ENCODE measurements at regions not wholly inside any gene's neighbourhood (a gene's known extent, or its start where the extent isn't known, plus 50 kb on each side); places are given as distances from the start of the nearest gene placed in this dataset.

GRCh38 chr9:107615321-107615720 lies 125.8 kb upstream of the KLF4 start:
- no peaks in the 10 kb centered on the region for H3K9me3 ChIP-seq
- intact Hi-C loops (cut with DNase I) = no loop called here
- H3K4me1 ChIP-seq = peaks cover 15% of the 10 kb centered on the region
- peak overlapping the region; percentile 22 for H3K27ac ChIP-seq
- no peak for DNase-seq (ENCODE audit: extremely low spot score in 2 of 2)
- TF ChIP-seq, protein P1, sequence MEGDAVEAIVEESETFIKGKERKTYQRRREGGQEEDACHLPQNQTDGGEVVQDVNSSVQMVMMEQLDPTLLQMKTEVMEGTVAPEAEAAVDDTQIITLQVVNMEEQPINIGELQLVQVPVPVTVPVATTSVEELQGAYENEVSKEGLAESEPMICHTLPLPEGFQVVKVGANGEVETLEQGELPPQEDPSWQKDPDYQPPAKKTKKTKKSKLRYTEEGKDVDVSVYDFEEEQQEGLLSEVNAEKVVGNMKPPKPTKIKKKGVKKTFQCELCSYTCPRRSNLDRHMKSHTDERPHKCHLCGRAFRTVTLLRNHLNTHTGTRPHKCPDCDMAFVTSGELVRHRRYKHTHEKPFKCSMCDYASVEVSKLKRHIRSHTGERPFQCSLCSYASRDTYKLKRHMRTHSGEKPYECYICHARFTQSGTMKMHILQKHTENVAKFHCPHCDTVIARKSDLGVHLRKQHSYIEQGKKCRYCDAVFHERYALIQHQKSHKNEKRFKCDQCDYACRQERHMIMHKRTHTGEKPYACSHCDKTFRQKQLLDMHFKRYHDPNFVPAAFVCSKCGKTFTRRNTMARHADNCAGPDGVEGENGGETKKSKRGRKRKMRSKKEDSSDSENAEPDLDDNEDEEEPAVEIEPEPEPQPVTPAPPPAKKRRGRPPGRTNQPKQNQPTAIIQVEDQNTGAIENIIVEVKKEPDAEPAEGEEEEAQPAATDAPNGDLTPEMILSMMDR (IDR thresholded peaks at IDR 0.05) = no peak
- TF ChIP-seq POLR2AphosphoS5 (IDR thresholded peaks at IDR 0.05; ENCODE audit: insufficient read depth in 1 of 2, low read depth in 1 of 2) = peak in 1 of 2 donors; percentile 20
- H3K4me3 ChIP-seq = no peak overlapping the region
- H3K27me3 ChIP-seq = no peaks in the 10 kb centered on the region
- H3K36me3 ChIP-seq = no peaks in the 10 kb centered on the region

- no peaks in the 10 kb centered on the region for H3K36me3 ChIP-seq
- H3K27ac ChIP-seq = peak overlapping the region; percentile 22
- no peaks in the 10 kb centered on the region for H3K9me3 ChIP-seq
- peaks cover 11% of the 10 kb centered on the region for H3K4me1 ChIP-seq
- DNase-seq (ENCODE audit: extremely low spot score in 2 of 2) = no peak
- H3K27me3 ChIP-seq = no peaks in the 10 kb centered on the region
- no peak overlapping the region for H3K4me3 ChIP-seq
- intact Hi-C loops (cut with DNase I) = no loop called here
- TF ChIP-seq, protein P1 (IDR thresholded peaks at IDR 0.05) = no peak
- no peak for TF ChIP-seq POLR2AphosphoS5 (IDR thresholded peaks at IDR 0.05; ENCODE audit: insufficient read depth in 1 of 2, low read depth in 1 of 2)
- no peak for TF ChIP-seq POLR2A (IDR thresholded peaks at IDR 0.05)
Observed at GRCh38 chr9:107614765-107615164, 125.2 kb upstream of the KLF4 start.

DNA sequence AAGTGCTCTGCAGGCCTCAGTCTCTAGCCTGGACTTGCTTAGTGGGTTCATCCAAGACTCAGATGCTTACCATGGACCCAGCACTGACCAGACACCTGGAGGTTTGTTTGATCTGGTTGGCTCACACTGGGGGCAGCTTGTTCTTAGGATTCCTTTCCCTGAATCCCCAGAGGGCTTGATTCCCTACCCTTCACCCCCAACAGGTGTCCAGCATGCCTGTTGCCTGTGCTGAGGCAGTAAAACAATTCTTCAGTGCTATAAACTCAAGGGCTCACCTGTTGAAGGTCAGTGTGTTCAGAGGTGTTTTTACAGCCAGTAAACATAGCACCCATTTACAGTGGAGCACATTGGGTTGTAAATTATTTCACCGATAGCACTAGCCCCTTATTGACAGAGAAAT lies 123.8 kb upstream of the KLF4 start:
- Histone ChIP-seq H3K36me3 (no peaks in the 10 kb centered on the region), H3K4me3 (no peak overlapping the region), H3K9me3 (no peaks in the 10 kb centered on the region), H3K27me3 (no peaks in the 10 kb centered on the region), H3K27ac (no peak overlapping the region), H3K4me1 (peaks cover 8% of the 10 kb centered on the region)
- DNase-seq (ENCODE audit: extremely low spot score in 2 of 2) = no peak
- no peak for TF ChIP-seq POLR2AphosphoS5 (IDR thresholded peaks at IDR 0.05; ENCODE audit: insufficient read depth in 1 of 2, low read depth in 1 of 2)
- TF ChIP-seq POLR2A (IDR thresholded peaks at IDR 0.05) = no peak
- TF ChIP-seq, protein P1 (IDR thresholded peaks at IDR 0.05) = no peak
- intact Hi-C loops (cut with DNase I) = no loop called here

- H3K4me3 ChIP-seq = no peak overlapping the region
- no peak overlapping the region for H3K27ac ChIP-seq
- DNase-seq (ENCODE audit: extremely low spot score in 2 of 2) = peak in 1 of 2 donors; percentile 94
- peaks cover 8% of the 10 kb centered on the region for H3K4me1 ChIP-seq
- no peaks in the 10 kb centered on the region for H3K36me3 ChIP-seq
- no peaks in the 10 kb centered on the region for H3K9me3 ChIP-seq
- no peaks in the 10 kb centered on the region for H3K27me3 ChIP-seq
- peak in 1 of 2 donors; percentile 10 for TF ChIP-seq POLR2AphosphoS5 (IDR thresholded peaks at IDR 0.05; ENCODE audit: insufficient read depth in 1 of 2, low read depth in 1 of 2)
- TF ChIP-seq, protein P1 (IDR thresholded peaks at IDR 0.05) = no peak
- intact Hi-C loops (cut with DNase I) = no loop called here
Observed at GRCh38 chr9:107612136-107612535, 122.6 kb upstream of the KLF4 start.

DNA sequence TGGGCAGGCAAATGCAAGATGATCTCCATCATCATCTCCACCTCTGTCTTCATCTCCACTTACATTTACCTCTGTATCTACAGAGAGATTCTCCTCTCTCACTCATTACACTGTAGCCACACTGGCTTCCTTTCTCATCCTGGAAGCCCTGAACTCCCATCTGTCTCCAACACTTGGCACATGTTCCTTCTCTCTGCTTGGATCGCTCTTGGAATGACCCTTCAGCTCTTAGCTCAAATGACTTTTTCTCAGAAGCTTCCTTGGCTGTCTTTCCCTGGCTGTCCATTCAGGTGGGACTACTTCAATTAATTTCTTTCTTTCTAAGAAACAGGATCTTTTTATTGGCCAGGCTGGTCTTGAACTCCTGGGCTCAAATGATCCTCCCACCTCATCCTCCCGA lies 120.0 kb upstream of the KLF4 start:
- TF ChIP-seq POLR2AphosphoS5 (IDR thresholded peaks at IDR 0.05; ENCODE audit: insufficient read depth in 1 of 2, low read depth in 1 of 2) (no peak), POLR2A (IDR thresholded peaks at IDR 0.05) (no peak)
- TF ChIP-seq, protein P1 (IDR thresholded peaks at IDR 0.05) = no peak

More for the DNA sequence above, 120.0 kb upstream of the KLF4 start:
- Histone ChIP-seq H3K4me3 (no peak overlapping the region), H3K36me3 (no peaks in the 10 kb centered on the region), H3K9me3 (no peaks in the 10 kb centered on the region), H3K27me3 (no peaks in the 10 kb centered on the region), H3K27ac (no peak overlapping the region), H3K4me1 (peaks cover 1% of the 10 kb centered on the region)
- no peak for DNase-seq (ENCODE audit: extremely low spot score in 2 of 2)
- intact Hi-C loops (cut with DNase I) = no loop called here

Data from vagina (tissue), 2 donors.